ENCODE measurements at regions not wholly inside any gene's neighbourhood (a gene's known extent, or its start where the extent isn't known, plus 50 kb on each side); places are given as distances from the start of the nearest gene placed in this dataset.
"Not testable (repeated sequence)": the region's sequence is repeated elsewhere in the genome, so short reads cannot be mapped to it uniquely, and the experiment has no call there.

- DNase-seq, result no peak
Measured at GRCh38 chr2:37573451-37574388, 97.7 kb downstream of the CDC42EP3 start.

GRCh38 chr2:37575780-37576179, 95.7 kb downstream of the CDC42EP3 start:
- no peak for DNase-seq

DNA sequence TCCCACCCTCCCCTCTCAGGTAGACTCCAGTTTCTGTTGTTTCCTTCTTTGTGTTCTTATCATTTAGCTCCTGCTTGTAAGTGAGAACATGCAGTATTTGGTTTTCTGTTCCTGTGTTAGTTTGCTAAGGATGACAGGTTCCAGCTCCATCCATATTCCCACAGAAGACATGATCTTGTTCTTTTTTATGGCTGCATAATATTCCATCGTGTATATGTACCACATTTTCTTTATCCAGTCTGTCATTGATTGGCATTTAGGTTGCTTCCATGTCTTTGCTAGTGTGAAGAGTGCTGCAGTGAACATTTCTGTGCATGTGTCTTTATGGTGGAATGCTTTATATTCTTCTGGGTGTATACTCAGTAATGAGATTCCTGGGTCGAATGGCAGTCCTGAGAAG, 95.2 kb downstream of the CDC42EP3 start:
- DNase-seq, result not testable (repeated sequence)

GRCh38 chr2:37576831-37577230, 94.6 kb downstream of the CDC42EP3 start:
- DNase-seq, result no peak

- no peak for DNase-seq
Measured at GRCh38 chr2:37579192-37579713, 92.2 kb downstream of the CDC42EP3 start.

DNA sequence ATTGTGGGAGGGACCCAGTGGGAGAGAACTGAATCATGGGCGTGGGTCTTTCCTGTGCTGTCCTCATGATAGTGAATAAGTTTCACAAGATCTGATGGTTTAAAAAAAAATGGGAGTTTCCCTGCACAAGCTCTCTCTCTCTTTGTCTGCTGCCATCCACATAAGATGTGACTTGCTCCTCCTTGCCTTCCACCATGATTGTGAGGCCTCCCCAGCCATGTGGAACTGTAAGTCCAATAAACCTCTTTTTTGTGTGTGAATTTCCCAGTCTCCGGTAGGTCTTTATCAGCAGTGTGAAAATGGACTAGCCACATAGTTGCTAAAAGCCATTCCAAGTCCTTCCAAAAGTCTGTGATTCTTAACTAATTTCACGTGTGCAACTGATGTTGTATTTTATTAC, 91.5 kb downstream of the CDC42EP3 start:
- not testable (repeated sequence) for DNase-seq

GRCh38 chr2:37581433-37581832, 90.0 kb downstream of the CDC42EP3 start:
- no peak for DNase-seq

DNA sequence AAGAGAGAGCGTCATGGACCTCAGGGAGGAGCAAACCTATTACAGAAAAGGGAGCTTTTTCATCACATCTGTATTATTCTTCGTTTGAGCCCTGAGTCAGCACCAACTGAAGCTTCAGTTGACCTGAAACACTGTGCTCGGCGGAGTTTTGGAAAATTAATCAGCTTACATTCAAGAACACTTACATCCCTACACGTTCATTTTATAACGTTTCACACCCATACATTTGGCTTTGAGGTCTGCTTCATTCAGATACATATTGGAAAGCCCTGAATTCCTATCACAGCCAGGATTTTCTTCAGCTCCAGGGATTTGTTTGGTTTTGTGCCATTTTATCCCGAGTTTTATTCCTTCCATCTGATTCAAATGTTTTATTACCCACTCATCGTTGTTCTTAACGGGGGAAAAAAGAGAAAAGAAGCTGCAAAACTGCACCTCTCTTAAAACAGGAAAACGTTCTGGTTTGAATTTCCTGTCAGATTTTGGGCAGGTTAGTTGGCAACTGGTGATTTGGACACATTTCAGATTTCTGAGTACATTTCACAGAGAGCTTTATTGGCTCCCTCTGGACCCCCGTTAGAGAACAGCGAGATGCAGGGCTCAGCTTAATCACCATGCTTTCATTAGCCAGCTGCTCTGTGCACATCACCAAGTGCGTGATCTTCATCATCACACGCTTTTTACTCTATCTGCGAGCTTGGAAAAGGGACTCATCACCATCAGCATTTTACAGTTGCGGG, 88.8 kb downstream of the CDC42EP3 start:
- peak; percentile 54 for DNase-seq

DNA sequence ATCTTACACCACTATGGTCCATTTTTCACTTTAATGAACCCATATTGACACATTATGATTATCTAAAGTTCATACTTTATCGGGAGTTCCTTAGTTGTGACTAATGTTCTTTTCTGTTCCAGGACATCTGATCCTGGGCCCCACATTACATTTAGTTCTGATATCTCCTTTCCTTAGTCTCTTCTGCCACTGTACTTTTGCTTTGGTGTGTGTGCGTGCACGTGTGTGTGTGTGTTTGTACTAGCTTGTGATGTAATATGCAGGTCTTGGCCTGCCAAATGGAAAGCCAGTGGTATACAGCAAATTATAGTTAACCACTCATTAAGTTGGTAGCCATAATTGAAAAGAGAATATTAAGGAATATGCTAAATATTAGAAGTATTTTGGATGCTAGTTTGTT, 88.0 kb downstream of the CDC42EP3 start:
- no peak for DNase-seq

- DNase-seq, result no peak
Measured at GRCh38 chr2:37583867-37584266, 87.6 kb downstream of the CDC42EP3 start.

DNA sequence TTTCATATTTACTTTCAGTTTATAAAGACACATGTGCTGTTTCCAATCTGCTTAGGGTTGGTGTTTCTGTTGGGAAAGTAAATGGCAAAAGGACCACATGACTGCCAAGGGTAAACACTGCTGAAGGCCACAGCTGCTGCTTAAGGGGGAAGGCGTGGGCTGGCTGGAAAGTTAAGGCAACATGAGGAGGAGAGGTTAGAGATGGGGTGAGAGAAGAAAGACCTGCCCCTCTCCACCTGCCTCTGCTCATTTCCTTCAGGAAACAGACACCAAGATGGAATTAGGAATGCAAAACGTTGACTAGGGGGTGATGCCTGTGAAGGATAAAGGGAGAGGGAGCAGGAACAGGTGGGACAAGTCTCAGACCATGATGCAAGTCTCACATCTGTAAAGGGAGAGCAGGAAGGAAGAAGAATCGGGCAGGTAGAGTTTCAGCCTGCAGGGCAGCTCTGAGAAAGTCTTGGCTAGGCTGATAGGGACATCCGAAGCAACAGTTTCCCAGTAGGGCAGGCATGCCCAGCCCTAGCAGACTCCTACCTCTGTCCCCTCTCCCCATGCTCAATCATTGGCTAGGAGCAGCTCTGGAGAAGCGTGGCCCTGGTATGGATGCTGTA, 86.0 kb downstream of the CDC42EP3 start:
- peak; percentile 72 for DNase-seq

DNA sequence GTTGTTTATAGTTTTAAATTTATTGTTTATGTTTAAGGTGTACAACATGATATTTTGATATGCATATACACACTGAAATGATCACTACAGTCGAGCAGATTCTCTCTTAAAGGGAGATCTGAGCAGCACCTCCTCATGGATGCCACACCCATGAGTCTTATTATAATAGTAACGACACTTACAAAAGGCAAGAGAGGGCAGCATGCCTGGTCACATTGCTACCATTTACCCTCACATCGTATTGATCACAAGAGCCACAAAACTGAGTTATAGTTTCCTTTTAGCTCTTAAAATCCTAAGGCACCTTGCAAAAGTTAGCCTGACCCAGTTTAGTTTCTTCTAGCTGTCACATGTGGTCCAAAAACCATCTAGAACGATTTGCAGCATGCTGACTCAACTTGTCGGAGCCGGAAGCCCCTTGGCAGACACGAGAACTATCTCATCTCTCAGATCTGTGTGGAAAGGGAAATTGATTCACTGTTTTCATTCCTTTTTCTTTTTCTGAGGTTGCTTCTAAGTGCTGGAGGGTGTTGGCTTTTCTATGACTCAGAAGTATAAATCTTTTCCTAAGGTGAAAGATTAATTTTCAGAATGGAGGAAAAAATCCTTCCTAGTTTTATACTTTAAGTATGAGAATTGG, 85.3 kb downstream of the CDC42EP3 start:
- no peak for DNase-seq

- no peak for DNase-seq
Measured at GRCh38 chr2:37586663-37587317, 84.7 kb downstream of the CDC42EP3 start.

DNA sequence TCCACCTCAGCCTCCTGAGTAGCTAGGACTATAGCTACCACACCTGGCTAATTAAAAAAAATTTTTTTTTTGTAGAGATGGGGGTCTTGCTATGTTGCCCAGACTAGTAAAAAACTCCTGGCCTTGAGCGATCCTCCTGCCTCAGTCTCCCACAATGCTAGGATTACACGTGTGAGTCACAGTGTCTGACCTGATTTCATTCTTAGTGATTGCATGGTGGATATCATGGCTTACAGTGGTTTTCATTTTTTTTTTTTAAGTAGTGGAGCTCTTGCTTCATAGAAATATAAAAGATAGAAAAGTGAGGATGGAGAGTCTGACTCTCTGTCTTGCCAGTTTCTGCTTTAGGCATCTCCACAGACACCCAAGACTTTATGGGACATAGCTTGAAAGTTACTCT, 83.6 kb downstream of the CDC42EP3 start:
- no peak for DNase-seq

GRCh38 chr2:37588316-37588777, 83.1 kb downstream of the CDC42EP3 start:
- no peak for DNase-seq

DNA sequence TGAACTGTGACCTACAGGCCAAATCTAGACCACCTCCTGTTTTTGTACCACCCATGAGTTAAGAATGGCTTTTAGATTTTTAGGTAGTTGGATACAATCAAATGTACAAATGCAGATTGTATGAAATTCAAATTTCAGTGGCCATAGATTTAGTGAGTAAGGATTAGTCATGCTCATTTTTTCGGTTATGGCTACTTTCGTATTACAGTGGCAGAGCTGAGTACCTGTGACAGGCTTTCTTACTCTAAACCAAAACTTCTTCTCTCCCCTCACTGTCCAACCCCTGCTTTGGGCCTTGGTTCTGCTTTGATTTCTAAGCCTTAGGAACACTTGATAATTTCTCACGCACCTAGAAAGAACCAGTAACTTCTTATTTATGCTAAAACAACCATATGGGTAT, 82.1 kb downstream of the CDC42EP3 start:
- no peak for DNase-seq

DNA sequence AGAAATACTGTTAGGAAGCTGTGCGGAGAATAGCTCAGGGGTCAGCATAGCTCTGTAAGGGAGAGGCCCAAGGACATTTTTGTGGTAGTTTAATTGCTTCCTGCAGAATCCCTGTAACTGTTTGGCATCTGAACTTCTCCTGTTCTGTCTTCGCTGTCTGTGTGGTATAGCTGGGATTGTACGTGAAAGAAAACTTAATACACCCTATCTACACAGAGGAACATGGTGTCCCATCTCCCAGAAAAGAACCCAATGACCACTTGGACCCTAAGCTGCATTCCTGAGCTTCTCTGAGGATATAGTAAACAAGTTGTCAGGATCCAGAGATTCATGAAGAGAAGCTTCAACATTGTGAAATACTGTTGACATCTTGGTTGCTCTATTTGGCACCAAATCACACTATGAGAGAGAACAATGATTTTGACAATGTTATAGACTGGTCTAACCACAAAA, 81.3 kb downstream of the CDC42EP3 start:
- no peak for DNase-seq

All from SHP77 treated with DMSO at 0.1 percent for 48 hours (cell line).